ENCODE measurements at regions not wholly inside any gene's neighbourhood (a gene's known extent, or its start where the extent isn't known, plus 50 kb on each side); places are given as distances from the start of the nearest gene placed in this dataset.

DNA sequence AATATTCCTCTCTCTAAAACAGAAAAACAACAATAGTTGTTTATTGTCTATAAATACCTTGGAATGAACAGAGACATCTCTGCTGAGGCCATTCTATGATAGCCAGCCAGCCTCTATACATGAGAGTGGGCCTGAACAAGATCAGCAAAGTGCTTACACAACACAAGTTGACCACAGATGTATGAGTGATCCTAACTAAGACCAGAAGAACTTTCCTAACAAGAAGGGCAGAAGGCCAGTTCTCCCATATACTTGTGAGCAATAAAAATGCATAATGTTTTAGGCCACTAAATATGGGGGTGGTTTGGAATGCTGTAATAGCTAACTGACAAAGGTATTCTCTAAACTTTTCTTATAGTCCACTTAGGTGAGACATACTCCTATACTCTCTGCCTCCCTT lies 345.7 kb downstream of the SPATA31D1 start:
- TF ChIP-seq, protein P1, sequence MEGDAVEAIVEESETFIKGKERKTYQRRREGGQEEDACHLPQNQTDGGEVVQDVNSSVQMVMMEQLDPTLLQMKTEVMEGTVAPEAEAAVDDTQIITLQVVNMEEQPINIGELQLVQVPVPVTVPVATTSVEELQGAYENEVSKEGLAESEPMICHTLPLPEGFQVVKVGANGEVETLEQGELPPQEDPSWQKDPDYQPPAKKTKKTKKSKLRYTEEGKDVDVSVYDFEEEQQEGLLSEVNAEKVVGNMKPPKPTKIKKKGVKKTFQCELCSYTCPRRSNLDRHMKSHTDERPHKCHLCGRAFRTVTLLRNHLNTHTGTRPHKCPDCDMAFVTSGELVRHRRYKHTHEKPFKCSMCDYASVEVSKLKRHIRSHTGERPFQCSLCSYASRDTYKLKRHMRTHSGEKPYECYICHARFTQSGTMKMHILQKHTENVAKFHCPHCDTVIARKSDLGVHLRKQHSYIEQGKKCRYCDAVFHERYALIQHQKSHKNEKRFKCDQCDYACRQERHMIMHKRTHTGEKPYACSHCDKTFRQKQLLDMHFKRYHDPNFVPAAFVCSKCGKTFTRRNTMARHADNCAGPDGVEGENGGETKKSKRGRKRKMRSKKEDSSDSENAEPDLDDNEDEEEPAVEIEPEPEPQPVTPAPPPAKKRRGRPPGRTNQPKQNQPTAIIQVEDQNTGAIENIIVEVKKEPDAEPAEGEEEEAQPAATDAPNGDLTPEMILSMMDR (IDR thresholded peaks at IDR 0.05), result no peak
- TF ChIP-seq EZH2phosphoT487 (IDR thresholded peaks at IDR 0.05), result no peak
- no peak for TF ChIP-seq EZH2 (IDR thresholded peaks at IDR 0.05)
